ENCODE measurements at regions not wholly inside any gene's neighbourhood (a gene's known extent, or its start where the extent isn't known, plus 50 kb on each side); places are given as distances from the start of the nearest gene placed in this dataset.

DNA sequence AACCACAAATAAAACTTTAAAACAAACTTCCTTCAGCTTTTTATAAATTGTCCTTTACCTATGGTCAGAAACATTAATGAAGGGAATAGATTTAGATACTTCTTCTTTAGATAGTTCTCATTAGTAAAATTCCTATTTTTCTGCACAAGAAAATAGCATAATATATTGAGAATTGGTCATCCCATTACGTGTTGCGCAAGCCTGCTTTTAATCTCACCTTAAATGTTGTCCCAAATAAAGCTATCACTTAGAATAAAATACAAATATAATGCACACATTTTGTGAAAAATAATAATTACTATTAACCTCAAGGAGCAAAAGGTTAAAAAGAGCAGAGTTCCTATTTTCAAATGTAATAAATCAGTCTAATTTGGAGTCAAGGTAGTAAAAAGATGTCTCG, 95.2 kb upstream of the TTC29 start:
- no peaks in the 10 kb centered on the region for H3K36me3 Mint-ChIP-seq
- no peak overlapping the region for H3K27ac Mint-ChIP-seq
- TF ChIP-seq EMX1 (CRISPR knock-in tag; IDR thresholded peaks at IDR 0.05) (no peak), ZNF671 (CRISPR knock-in tag; IDR thresholded peaks at IDR 0.05) (no peak)
- TF ChIP-seq, protein P1, sequence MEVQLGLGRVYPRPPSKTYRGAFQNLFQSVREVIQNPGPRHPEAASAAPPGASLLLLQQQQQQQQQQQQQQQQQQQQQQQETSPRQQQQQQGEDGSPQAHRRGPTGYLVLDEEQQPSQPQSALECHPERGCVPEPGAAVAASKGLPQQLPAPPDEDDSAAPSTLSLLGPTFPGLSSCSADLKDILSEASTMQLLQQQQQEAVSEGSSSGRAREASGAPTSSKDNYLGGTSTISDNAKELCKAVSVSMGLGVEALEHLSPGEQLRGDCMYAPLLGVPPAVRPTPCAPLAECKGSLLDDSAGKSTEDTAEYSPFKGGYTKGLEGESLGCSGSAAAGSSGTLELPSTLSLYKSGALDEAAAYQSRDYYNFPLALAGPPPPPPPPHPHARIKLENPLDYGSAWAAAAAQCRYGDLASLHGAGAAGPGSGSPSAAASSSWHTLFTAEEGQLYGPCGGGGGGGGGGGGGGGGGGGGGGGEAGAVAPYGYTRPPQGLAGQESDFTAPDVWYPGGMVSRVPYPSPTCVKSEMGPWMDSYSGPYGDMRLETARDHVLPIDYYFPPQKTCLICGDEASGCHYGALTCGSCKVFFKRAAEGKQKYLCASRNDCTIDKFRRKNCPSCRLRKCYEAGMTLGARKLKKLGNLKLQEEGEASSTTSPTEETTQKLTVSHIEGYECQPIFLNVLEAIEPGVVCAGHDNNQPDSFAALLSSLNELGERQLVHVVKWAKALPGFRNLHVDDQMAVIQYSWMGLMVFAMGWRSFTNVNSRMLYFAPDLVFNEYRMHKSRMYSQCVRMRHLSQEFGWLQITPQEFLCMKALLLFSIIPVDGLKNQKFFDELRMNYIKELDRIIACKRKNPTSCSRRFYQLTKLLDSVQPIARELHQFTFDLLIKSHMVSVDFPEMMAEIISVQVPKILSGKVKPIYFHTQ (CRISPR knock-in tag; IDR thresholded peaks at IDR 0.05): no peak
- TF ChIP-seq, protein P2, sequence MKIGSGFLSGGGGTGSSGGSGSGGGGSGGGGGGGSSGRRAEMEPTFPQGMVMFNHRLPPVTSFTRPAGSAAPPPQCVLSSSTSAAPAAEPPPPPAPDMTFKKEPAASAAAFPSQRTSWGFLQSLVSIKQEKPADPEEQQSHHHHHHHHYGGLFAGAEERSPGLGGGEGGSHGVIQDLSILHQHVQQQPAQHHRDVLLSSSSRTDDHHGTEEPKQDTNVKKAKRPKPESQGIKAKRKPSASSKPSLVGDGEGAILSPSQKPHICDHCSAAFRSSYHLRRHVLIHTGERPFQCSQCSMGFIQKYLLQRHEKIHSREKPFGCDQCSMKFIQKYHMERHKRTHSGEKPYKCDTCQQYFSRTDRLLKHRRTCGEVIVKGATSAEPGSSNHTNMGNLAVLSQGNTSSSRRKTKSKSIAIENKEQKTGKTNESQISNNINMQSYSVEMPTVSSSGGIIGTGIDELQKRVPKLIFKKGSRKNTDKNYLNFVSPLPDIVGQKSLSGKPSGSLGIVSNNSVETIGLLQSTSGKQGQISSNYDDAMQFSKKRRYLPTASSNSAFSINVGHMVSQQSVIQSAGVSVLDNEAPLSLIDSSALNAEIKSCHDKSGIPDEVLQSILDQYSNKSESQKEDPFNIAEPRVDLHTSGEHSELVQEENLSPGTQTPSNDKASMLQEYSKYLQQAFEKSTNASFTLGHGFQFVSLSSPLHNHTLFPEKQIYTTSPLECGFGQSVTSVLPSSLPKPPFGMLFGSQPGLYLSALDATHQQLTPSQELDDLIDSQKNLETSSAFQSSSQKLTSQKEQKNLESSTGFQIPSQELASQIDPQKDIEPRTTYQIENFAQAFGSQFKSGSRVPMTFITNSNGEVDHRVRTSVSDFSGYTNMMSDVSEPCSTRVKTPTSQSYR (CRISPR knock-in tag; IDR thresholded peaks at IDR 0.05): no peak
- POLR2A ChIA-PET: no interaction called here
- DNase-seq (ENCODE audit: low spot score) (no peak), ATAC-seq (no peak)
- H3K4me3 Mint-ChIP-seq: no peak overlapping the region
- CTCF ChIA-PET: interaction anchor here (1.2 kb wide), 1 partner anchor 22 kb away, joined by 3 read pairs; no protein-coding TSS in a partner anchor
- H3K9me3 Mint-ChIP-seq: no peaks in the 10 kb centered on the region
- H3K27me3 Mint-ChIP-seq (ENCODE audit: low read depth): no peaks in the 10 kb centered on the region
- H3K4me1 Mint-ChIP-seq: peaks cover 6% of the 10 kb centered on the region

DNA sequence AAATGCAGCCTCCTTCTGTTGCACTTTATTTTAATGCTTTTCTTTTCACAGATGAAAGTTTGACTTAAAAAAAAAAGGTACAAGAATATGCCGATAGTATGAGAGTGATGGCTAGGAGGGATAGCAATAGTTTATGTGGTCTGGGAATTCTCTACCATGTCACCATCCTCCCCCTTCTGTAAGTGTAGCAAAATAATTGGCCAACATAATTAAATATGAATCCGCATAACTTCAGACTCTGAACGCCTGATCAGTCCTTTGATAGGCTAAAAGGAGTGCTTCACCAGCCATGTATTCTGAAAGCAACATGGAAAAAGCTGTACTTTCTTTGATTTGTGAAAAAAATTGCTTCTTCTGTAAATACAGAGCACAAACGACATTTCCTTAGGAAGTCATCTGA, 95.7 kb upstream of the TTC29 start:
- DNase-seq (ENCODE audit: low spot score) (no peak), ATAC-seq (no peak)
- Mint-ChIP-seq H3K9me3 (peaks cover 3% of the 10 kb centered on the region), H3K4me3 (no peak overlapping the region), H3K4me1 (peaks cover 2% of the 10 kb centered on the region; the same call in 1 of the 2 replicates), H3K36me3 (no peaks in the 10 kb centered on the region), H3K27ac (no peak overlapping the region), H3K27me3 (ENCODE audit: low read depth) (no peaks in the 10 kb centered on the region)
- TF ChIP-seq, protein P3, sequence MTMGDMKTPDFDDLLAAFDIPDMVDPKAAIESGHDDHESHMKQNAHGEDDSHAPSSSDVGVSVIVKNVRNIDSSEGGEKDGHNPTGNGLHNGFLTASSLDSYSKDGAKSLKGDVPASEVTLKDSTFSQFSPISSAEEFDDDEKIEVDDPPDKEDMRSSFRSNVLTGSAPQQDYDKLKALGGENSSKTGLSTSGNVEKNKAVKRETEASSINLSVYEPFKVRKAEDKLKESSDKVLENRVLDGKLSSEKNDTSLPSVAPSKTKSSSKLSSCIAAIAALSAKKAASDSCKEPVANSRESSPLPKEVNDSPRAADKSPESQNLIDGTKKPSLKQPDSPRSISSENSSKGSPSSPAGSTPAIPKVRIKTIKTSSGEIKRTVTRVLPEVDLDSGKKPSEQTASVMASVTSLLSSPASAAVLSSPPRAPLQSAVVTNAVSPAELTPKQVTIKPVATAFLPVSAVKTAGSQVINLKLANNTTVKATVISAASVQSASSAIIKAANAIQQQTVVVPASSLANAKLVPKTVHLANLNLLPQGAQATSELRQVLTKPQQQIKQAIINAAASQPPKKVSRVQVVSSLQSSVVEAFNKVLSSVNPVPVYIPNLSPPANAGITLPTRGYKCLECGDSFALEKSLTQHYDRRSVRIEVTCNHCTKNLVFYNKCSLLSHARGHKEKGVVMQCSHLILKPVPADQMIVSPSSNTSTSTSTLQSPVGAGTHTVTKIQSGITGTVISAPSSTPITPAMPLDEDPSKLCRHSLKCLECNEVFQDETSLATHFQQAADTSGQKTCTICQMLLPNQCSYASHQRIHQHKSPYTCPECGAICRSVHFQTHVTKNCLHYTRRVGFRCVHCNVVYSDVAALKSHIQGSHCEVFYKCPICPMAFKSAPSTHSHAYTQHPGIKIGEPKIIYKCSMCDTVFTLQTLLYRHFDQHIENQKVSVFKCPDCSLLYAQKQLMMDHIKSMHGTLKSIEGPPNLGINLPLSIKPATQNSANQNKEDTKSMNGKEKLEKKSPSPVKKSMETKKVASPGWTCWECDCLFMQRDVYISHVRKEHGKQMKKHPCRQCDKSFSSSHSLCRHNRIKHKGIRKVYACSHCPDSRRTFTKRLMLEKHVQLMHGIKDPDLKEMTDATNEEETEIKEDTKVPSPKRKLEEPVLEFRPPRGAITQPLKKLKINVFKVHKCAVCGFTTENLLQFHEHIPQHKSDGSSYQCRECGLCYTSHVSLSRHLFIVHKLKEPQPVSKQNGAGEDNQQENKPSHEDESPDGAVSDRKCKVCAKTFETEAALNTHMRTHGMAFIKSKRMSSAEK (CRISPR knock-in tag; IDR thresholded peaks at IDR 0.05; ENCODE audit: borderline replicate concordance): no peak
- TF ChIP-seq NR2C2 (CRISPR knock-in tag; IDR thresholded peaks at IDR 0.05) (no peak), NR1H2 (CRISPR knock-in tag; IDR thresholded peaks at IDR 0.05) (no peak), FOXJ3 (CRISPR knock-in tag; IDR thresholded peaks at IDR 0.05; ENCODE audit: borderline replicate concordance) (no peak), OVOL2 (CRISPR knock-in tag; IDR thresholded peaks at IDR 0.05; ENCODE audit: borderline replicate concordance) (no peak)
- TF ChIP-seq, protein P4, sequence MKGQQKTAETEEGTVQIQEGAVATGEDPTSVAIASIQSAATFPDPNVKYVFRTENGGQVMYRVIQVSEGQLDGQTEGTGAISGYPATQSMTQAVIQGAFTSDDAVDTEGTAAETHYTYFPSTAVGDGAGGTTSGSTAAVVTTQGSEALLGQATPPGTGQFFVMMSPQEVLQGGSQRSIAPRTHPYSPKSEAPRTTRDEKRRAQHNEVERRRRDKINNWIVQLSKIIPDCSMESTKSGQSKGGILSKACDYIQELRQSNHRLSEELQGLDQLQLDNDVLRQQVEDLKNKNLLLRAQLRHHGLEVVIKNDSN (CRISPR knock-in tag; IDR thresholded peaks at IDR 0.05): no peak
- TF ChIP-seq, protein P5, sequence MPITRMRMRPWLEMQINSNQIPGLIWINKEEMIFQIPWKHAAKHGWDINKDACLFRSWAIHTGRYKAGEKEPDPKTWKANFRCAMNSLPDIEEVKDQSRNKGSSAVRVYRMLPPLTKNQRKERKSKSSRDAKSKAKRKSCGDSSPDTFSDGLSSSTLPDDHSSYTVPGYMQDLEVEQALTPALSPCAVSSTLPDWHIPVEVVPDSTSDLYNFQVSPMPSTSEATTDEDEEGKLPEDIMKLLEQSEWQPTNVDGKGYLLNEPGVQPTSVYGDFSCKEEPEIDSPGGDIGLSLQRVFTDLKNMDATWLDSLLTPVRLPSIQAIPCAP (CRISPR knock-in tag; IDR thresholded peaks at IDR 0.05): no peak
- ChIA-PET POLR2A (no interaction called here), CTCF (no interaction called here)

All from WTC11 (cell line).